Thyroid gland (tissue), 4 donors: ENCODE measurements at regions not wholly inside any gene's neighbourhood (a gene's known extent, or its start where the extent isn't known, plus 50 kb on each side); places are given as distances from the start of the nearest gene placed in this dataset.

Experiments used
- CTCF ChIP-seq, 6 experiments: fragments of 200-600 bp in 3 of 6; fragments of 450-650 bp in 3 of 6; sonication (generic) in 3 of 6; IDR thresholded peaks; one replicate each; pipeline ENCODE4 v1.5.1; 2016 to 2019; ENCODE audit warnings: antibody characterized with exemption in 6 of 6, mild to moderate bottlenecking in 2 of 6, inconsistent platforms in 1 of 6, moderate library complexity in 1 of 6
- POLR2A ChIP-seq, 2 donors: fragments of 450-650 bp; IDR thresholded peaks; one replicate each; pipeline ENCODE4 v1.6.1; 2017; ENCODE audit warnings: antibody characterized with exemption in 2 of 2, mild to moderate bottlenecking in 2 of 2, moderate library complexity in 1 of 2

- no peak for TF ChIP-seq CTCF (IDR thresholded peaks at IDR 0.05)
- TF ChIP-seq POLR2A (IDR thresholded peaks at IDR 0.05): no peak
These were observed 1704.7 kb downstream of the HACE1 start for GRCh38 chr6:103154779-103155572.
